Karpas-422 (cell line): ENCODE measurements at regions not wholly inside any gene's neighbourhood (a gene's known extent, or its start where the extent isn't known, plus 50 kb on each side); places are given as distances from the start of the nearest gene placed in this dataset.

ENCODE experiments used
- DNase-seq: peaks from one replicate; pipeline ENCODE4 v3.0.0-alpha.2; 2015
- H2AFZ ChIP-seq: fragments of 200-600 bp; sonication (generic); 2 replicates; pipeline ENCODE4 v1.6.1; 2014; ENCODE audit warnings: antibody characterized with exemption, low read length, mixed read lengths
- H3K27ac ChIP-seq: fragments of 200-600 bp; sonication (generic); 2 replicates; pipeline ENCODE4 v1.5.1; 2014; ENCODE audit warnings: mild to moderate bottlenecking, low read length, moderate library complexity
- H3K27me3 ChIP-seq: fragments of 200-600 bp; sonication (generic); 2 replicates; pipeline ENCODE4 v1.6.1; 2014; ENCODE audit warnings: low read length, mixed read lengths
- H3K36me3 ChIP-seq: fragments of 200-600 bp; sonication (generic); 2 replicates; pipeline ENCODE4 v1.6.1; 2014; ENCODE audit warnings: low read length, mixed read lengths; ENCODE audit not compliant: insufficient read depth
- H3K4me1 ChIP-seq: fragments of 200-600 bp; sonication (generic); 2 replicates; pipeline ENCODE4 v1.6.1; 2014; ENCODE audit warnings: mild to moderate bottlenecking, low read length, mixed read lengths
- H3K4me2 ChIP-seq: fragments of 200-600 bp; sonication (generic); 2 replicates; pipeline ENCODE4 v1.6.1; 2014; ENCODE audit warnings: low read length, low read depth, mild to moderate bottlenecking; ENCODE audit not compliant: poor library complexity, severe bottlenecking
- H3K4me3 ChIP-seq: fragments of 200-600 bp; sonication (generic); 2 replicates; pipeline ENCODE4 v1.5.1; 2014; ENCODE audit warnings: mild to moderate bottlenecking, antibody characterized with exemption, low read length, mixed read lengths
- H3K79me2 ChIP-seq: fragments of 200-600 bp; sonication (generic); 2 replicates; pipeline ENCODE4 v1.6.1; 2014; ENCODE audit warnings: mild to moderate bottlenecking, low read length, mixed read lengths
- H3K9ac ChIP-seq: fragments of 200-600 bp; sonication (generic); 2 replicates; pipeline ENCODE4 v1.6.0; 2014; ENCODE audit warnings: low read length
- H3K9me2 ChIP-seq: fragments of 200-600 bp; sonication (generic), shearing (Covaris generic); replicated peaks from 2 replicates; pipeline ENCODE4 v1.6.0; 2014; ENCODE audit warnings: mild to moderate bottlenecking, low read length, moderate library complexity; ENCODE audit not compliant: insufficient read depth
- H3K9me3 ChIP-seq: fragments of 300-700, 200-600 bp; sonication (generic); 2 replicates; pipeline ENCODE4 v1.6.1; 2014; ENCODE audit warnings: low read length, mixed read lengths
- H4K20me1 ChIP-seq: fragments of 200-600 bp; sonication (generic); 2 replicates; pipeline ENCODE4 v1.6.1; 2014; ENCODE audit warnings: mild to moderate bottlenecking, antibody characterized with exemption, low read length, low read depth; ENCODE audit not compliant: insufficient read depth

DNA sequence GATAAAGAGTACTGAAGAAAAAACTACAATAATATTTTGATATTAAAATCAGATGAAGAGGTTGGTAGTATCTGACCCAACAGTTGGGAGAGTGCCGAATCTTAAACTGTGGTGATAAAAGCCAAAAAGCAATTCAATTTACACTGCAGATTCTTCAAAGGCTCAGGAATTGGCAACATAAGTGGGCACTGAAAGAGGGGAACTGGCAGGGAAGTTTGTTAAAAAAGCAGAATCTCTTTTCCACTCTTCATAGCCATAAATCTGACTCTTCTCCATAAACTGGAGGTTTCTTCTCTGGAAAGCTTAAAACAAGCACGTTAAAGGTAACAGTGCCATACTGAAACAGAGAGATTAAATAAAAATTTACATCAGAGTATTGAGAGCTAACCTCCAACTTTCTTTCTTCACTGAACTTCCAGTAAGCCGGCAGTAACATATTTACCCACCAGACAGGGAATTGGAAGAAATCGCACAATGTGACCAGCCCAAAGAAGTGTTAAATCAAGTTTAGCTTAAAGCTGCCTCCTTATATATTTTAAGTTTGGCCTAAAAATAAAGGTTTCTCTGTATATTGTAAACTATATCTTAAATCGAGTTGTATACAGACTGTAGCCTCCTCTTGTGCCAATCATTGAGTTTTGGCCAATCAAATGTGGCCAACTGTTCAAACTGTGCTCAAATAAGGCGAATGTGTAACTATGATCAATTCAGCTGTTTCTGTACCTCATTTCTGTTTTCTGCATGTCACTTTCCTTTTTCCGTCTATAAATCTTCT lies 358.3 kb downstream of the NXPE2 start:
- no peaks in the 10 kb centered on the region for H3K9me3 ChIP-seq
- H4K20me1 ChIP-seq: no peaks in the 10 kb centered on the region
- H3K9ac ChIP-seq: no peak overlapping the region
- no peak overlapping the region for H2AFZ ChIP-seq
- no peak overlapping the region for H3K4me2 ChIP-seq
- no peaks in the 10 kb centered on the region for H3K79me2 ChIP-seq
- H3K4me3 ChIP-seq: no peak overlapping the region
- no peaks in the 10 kb centered on the region for H3K36me3 ChIP-seq
- no peaks in the 10 kb centered on the region for H3K9me2 ChIP-seq
- H3K4me1 ChIP-seq: no peaks in the 10 kb centered on the region
- no peak overlapping the region for H3K27ac ChIP-seq
- H3K27me3 ChIP-seq: no peaks in the 10 kb centered on the region
- no peak for DNase-seq

DNA sequence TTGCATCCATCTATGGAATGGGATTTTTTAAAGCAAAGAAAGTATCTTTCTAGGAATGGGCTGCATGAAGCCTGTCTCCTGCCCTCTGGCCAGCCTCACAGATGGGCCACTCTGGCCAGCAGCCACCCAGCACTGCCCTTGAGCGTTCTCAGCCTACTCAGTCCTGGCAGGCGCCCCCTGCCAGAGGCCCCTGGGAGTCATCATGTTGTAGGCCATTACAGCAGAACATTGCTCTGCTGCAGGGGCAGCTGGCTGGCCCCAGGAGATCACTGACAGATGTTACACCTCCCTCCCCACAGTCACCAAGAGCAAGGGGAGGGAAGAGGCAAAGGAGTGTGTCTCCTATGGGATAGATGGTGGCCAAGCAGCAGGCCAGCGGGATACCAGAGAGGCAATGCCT lies 363.7 kb downstream of the NXPE2 start:
- no peak overlapping the region for H3K4me3 ChIP-seq
- no peaks in the 10 kb centered on the region for H3K4me1 ChIP-seq
- no peaks in the 10 kb centered on the region for H3K9me2 ChIP-seq
- no peaks in the 10 kb centered on the region for H3K36me3 ChIP-seq
- H3K9me3 ChIP-seq: no peaks in the 10 kb centered on the region
- H2AFZ ChIP-seq: no peak overlapping the region
- H3K27me3 ChIP-seq: no peaks in the 10 kb centered on the region
- no peak overlapping the region for H3K27ac ChIP-seq
- no peaks in the 10 kb centered on the region for H3K79me2 ChIP-seq
- H3K9ac ChIP-seq: no peak overlapping the region
- DNase-seq: no peak
- H4K20me1 ChIP-seq: no peaks in the 10 kb centered on the region
- no peak overlapping the region for H3K4me2 ChIP-seq

DNA sequence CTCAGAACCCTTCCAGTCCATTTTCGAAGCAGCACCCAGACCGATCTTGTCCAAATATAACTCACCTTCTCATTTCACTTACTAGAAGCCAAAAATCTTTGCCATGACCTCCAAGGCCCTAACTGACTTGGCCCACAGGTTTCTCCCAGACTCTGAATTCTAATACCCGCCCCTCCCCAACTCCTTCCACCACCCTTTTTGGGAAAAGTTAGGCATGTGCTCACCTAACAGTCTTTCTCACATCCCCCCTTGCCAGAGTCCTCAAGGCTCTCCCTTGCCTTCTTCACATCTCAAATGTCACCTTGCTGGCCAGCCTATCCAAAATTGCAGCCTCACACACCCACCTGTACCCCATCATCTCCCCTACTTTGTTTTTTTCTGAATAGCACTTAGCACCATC lies 369.3 kb downstream of the NXPE2 start:
- Histone ChIP-seq H3K4me1 (no peaks in the 10 kb centered on the region), H3K27me3 (no peaks in the 10 kb centered on the region), H2AFZ (no peak overlapping the region), H3K9me2 (no peaks in the 10 kb centered on the region), H4K20me1 (no peaks in the 10 kb centered on the region), H3K9ac (no peak overlapping the region), H3K4me3 (no peak overlapping the region), H3K4me2 (no peak overlapping the region), H3K79me2 (no peaks in the 10 kb centered on the region), H3K36me3 (no peaks in the 10 kb centered on the region), H3K27ac (no peak overlapping the region), H3K9me3 (no peaks in the 10 kb centered on the region)
- no peak for DNase-seq

DNA sequence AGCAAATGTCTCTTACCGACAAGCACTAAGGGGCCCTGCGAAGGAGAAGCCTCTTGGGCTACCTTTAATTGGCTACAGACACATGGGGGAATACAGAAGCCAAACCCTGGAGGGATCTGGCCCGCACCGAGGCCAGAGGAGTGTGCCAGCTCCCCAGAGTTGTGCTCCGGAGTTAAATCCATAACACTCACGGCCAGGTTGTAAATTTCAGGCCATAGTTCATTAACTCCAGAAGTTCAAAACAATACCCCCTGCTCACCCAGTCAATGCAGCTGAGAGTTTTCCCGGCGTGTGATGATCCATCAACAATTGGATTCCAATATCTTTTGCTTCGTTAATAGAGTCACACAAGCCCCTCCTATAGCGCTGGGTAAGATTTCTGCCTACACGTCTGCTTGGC lies 371.5 kb downstream of the NXPE2 start:
- Histone ChIP-seq H3K4me3 (no peak overlapping the region), H3K9me2 (no peaks in the 10 kb centered on the region), H3K9me3 (no peaks in the 10 kb centered on the region), H3K4me2 (no peak overlapping the region), H3K79me2 (no peaks in the 10 kb centered on the region), H2AFZ (no peak overlapping the region), H3K4me1 (no peaks in the 10 kb centered on the region), H3K27ac (no peak overlapping the region), H3K9ac (no peak overlapping the region), H3K36me3 (no peaks in the 10 kb centered on the region), H4K20me1 (no peaks in the 10 kb centered on the region), H3K27me3 (no peaks in the 10 kb centered on the region)
- no peak for DNase-seq

DNA sequence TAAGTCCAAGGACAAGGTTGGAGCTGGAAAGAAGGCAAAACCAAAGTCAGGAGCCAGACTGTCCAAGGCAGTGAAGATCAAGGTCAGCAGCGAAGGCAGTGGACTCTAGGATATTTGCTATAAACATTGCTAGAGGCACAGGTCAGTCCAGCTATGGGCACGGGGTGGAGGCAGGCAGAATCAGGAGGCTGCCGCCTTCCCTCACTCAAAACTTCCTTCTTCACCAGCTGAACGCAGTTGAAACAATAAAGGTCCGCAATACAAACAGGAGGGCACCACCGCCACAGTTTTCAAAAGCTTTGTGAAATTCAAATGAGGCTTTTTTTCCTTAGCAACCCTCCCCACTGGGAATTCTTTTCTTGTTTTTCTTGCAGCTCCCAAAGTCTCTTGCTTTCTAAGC lies 372.4 kb downstream of the NXPE2 start:
- no peaks in the 10 kb centered on the region for H3K9me3 ChIP-seq

DNA sequence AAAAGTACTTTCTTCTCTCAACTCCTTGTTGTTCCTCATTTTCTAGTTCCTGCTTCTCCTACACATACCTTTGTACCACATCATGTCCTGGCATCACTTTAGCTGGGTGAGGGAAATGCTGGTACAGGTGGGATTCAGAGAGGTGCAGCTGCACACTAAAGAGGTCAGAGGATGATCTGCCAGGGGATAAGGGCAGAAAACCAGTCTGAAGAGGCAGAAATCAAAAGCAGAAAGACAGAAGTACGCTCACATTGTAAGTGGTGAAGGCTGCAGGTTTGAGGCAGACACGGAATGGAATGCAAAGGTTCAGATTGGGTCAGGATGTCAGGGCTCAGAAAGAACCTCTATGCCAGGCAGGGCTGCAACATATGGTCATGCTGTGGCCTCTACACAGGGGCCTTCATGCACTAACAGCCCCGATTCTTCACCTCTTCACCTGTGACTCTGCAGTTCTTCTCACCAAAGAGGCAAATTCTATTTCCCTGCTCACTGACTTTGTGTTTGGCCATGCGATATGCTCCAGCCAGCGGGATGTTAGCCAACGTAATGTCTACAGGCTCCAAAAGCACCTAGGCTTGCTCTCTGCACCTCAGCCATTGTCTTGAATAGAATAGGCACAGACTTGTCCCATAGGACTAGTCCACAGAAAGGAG lies 373.7 kb downstream of the NXPE2 start:
- H2AFZ ChIP-seq: no peak overlapping the region
- H3K4me2 ChIP-seq: no peak overlapping the region
- no peaks in the 10 kb centered on the region for H3K79me2 ChIP-seq
- H3K27ac ChIP-seq: no peak overlapping the region
- no peak for DNase-seq
- H3K27me3 ChIP-seq: no peaks in the 10 kb centered on the region
- H3K4me1 ChIP-seq: no peaks in the 10 kb centered on the region
- no peaks in the 10 kb centered on the region for H3K9me2 ChIP-seq
- H3K4me3 ChIP-seq: no peak overlapping the region
- no peaks in the 10 kb centered on the region for H3K36me3 ChIP-seq
- no peak overlapping the region for H3K9ac ChIP-seq
- H4K20me1 ChIP-seq: no peaks in the 10 kb centered on the region
- H3K9me3 ChIP-seq: no peaks in the 10 kb centered on the region

More for the DNA sequence above, 372.4 kb downstream of the NXPE2 start:
- Histone ChIP-seq H3K79me2 (no peaks in the 10 kb centered on the region), H3K9me2 (no peaks in the 10 kb centered on the region), H3K27me3 (no peaks in the 10 kb centered on the region), H3K4me3 (no peak overlapping the region), H3K4me2 (no peak overlapping the region), H3K27ac (no peak overlapping the region), H3K4me1 (no peaks in the 10 kb centered on the region), H2AFZ (no peak overlapping the region), H3K9ac (no peak overlapping the region), H4K20me1 (no peaks in the 10 kb centered on the region), H3K36me3 (no peaks in the 10 kb centered on the region)
- no peak for DNase-seq

DNA sequence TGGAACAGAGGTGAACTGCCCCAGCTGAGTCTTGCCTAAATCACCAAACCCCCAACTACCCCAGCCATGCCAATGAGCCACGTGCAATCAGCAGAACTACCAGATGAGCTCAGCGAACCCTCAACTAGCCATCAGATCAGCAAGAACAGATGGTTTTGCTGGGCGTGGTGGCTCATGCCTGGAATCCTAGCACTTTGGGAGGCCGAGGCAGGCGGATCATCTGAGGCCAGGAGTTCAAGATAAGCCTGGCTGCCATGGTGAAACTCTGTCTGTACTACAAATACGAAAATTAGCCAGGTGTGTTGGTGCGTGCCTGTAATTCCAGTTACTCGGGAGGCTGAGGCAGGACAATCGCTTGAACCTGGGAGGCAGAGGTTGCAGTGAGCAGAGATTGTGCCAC lies 374.3 kb downstream of the NXPE2 start:
- DNase-seq: no peak
- Histone ChIP-seq H3K4me3 (no peak overlapping the region), H3K9me3 (no peaks in the 10 kb centered on the region), H3K36me3 (no peaks in the 10 kb centered on the region), H3K27me3 (no peaks in the 10 kb centered on the region), H3K9me2 (no peaks in the 10 kb centered on the region), H3K4me1 (no peaks in the 10 kb centered on the region), H3K9ac (no peak overlapping the region), H2AFZ (no peak overlapping the region), H3K79me2 (no peaks in the 10 kb centered on the region), H3K4me2 (no peak overlapping the region), H4K20me1 (no peaks in the 10 kb centered on the region), H3K27ac (no peak overlapping the region)

DNA sequence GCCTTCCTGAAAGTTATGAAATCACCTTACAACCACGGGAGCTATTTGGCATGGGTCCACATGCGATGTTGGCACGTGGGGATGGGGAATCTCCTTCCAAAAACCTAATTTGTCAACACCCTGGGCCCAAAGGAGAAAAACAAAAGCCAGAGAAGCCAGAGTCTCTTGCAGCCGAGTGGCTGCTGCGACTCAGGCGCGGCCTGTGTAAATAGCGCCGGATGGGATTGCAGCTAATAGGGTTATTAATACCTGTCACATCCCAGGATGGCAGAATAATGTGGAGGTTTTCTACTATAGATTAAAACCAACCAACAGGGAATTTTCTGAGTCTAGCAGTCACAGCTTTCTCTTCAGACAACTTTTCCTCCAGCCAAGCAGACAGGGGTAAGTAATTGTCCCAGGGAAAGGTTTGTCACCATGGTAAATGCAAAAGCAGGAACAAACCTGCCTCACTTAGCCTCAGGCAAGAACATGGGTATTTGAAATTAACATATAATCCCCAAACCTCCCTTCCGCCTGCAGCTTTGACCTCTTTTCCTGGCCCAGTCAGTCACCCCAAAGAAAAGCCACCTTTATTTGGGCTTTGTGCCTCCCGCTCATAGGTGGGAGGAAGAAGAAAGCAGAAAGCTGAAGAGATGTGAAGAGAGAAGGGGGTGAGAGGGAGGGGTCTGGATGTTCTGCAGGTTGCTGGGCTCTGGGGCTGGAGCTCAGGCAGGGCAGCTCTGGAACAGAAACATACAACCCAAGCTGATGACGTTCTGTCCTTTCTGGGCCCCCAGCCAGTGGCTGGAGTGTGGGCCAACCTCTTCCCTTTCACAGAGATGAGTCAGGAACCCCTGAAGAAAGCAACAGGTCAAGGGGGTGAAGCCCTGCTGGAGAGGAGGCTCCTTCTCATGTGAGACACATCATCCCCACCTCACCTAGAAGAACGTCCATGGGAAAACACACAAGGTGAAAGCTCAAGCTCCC lies 376.5 kb downstream of the NXPE2 start:
- Histone ChIP-seq H3K79me2 (no peaks in the 10 kb centered on the region), H3K4me2 (no peak overlapping the region), H3K4me1 (no peaks in the 10 kb centered on the region), H2AFZ (no peak overlapping the region), H3K27ac (no peak overlapping the region), H3K9ac (no peak overlapping the region), H3K27me3 (no peaks in the 10 kb centered on the region), H3K9me2 (no peaks in the 10 kb centered on the region), H4K20me1 (no peaks in the 10 kb centered on the region), H3K36me3 (no peaks in the 10 kb centered on the region), H3K9me3 (no peaks in the 10 kb centered on the region), H3K4me3 (no peak overlapping the region)
- no peak for DNase-seq
